ENCODE measurements at regions not wholly inside any gene's neighbourhood (a gene's known extent, or its start where the extent isn't known, plus 50 kb on each side); places are given as distances from the start of the nearest gene placed in this dataset.

DNA sequence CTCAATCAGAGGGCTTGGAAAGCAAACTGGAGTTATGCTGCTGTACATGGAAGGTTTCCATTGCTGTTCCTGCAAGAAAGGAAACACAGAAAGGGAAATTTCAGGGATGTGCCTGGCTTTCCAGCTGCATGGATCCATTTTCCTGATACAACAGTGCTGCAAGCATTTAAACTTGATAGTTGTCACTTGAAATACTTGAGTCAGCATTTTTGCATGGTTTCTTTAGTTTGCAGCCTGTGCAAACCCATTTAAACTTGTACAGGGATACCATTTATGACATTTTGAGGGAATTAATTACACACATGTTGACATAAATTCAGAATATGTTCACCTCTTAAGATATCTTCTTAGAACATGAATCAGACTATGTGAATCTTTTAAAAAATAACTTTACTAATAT, 131.1 kb upstream of the RASGEF1B start:
- Histone ChIP-seq H3K27me3 (no peaks in the 10 kb centered on the region), H3K27ac (no peak overlapping the region), H3K9me3 (no peaks in the 10 kb centered on the region), H3K4me1 (no peaks in the 10 kb centered on the region), H3K4me3 (no peak overlapping the region), H3K36me3 (no peaks in the 10 kb centered on the region)
- TF ChIP-seq POLR2A (IDR thresholded peaks at IDR 0.05): no peak
- TF ChIP-seq, protein P1, sequence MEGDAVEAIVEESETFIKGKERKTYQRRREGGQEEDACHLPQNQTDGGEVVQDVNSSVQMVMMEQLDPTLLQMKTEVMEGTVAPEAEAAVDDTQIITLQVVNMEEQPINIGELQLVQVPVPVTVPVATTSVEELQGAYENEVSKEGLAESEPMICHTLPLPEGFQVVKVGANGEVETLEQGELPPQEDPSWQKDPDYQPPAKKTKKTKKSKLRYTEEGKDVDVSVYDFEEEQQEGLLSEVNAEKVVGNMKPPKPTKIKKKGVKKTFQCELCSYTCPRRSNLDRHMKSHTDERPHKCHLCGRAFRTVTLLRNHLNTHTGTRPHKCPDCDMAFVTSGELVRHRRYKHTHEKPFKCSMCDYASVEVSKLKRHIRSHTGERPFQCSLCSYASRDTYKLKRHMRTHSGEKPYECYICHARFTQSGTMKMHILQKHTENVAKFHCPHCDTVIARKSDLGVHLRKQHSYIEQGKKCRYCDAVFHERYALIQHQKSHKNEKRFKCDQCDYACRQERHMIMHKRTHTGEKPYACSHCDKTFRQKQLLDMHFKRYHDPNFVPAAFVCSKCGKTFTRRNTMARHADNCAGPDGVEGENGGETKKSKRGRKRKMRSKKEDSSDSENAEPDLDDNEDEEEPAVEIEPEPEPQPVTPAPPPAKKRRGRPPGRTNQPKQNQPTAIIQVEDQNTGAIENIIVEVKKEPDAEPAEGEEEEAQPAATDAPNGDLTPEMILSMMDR (IDR thresholded peaks at IDR 0.05): no peak
- intact Hi-C loops (cut with DNase I; ENCODE audit: low total_unique reads): no loop called here
- no peak for DNase-seq

DNA sequence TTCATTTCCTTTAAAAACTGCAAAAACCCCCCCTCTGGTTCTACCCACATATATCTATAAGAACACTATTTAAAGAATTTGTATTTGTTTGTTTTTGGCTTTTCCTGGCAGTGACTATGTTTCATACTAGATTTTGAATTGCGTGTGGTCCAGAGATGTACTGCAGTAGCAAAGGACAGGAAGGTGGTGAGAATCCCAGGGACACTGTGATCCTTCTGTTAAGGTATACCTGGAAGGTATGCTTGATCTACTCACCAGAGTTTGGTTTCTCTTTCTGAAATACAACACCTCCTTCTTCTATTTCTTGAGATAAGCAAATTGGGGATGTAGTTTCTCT, 129.6 kb upstream of the RASGEF1B start:
- no peaks in the 10 kb centered on the region for H3K9me3 ChIP-seq
- H3K4me3 ChIP-seq: no peak overlapping the region
- no peaks in the 10 kb centered on the region for H3K27me3 ChIP-seq
- no peak for DNase-seq
- H3K27ac ChIP-seq: peak overlapping the region in 1 of 2 donors; percentile 30
- H3K36me3 ChIP-seq: no peaks in the 10 kb centered on the region
- intact Hi-C loops (cut with DNase I; ENCODE audit: low total_unique reads): no loop called here
- TF ChIP-seq, protein P1 (IDR thresholded peaks at IDR 0.05): no peak
- TF ChIP-seq POLR2A (IDR thresholded peaks at IDR 0.05): no peak
- no peaks in the 10 kb centered on the region for H3K4me1 ChIP-seq

DNA sequence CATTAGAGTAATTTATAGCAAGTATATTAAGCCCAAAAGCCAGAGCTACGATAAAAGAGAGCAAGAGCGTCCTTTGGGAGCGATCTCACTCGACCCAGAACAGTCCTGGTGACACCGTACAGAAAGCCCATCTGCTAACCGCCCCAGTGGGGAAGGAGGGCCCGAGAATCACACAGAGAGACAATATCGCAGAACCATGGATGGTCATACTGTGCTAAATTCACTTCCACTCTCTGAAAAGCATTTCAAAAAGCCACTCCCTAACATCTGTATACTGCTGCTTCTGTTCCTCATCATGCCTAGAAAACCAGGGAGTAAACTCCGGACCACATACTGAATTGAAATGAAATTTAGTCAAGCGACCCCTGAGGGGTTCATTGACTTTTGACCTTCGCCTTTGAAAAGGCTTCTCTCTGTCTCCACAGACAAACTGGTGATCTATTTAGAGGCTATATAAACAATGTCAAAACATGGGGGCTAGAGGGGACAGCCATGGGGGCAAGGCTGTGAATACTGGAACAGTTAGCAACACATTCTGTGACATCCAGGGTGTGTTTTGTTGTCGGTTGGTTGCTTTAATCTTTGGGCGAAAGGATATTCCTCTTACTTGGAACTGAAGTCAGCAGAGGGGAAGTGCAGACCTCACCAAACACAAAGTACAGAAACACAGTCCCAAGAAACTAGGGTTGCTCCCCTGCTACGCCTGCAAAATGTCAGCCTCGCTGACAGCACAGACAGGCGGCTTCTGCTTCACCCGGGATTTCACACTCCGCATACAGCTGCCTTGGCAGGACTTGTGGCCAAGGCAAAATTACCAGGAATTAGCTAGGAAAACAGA, 129.0 kb upstream of the RASGEF1B start:
- H3K9me3 ChIP-seq: no peaks in the 10 kb centered on the region

DNA sequence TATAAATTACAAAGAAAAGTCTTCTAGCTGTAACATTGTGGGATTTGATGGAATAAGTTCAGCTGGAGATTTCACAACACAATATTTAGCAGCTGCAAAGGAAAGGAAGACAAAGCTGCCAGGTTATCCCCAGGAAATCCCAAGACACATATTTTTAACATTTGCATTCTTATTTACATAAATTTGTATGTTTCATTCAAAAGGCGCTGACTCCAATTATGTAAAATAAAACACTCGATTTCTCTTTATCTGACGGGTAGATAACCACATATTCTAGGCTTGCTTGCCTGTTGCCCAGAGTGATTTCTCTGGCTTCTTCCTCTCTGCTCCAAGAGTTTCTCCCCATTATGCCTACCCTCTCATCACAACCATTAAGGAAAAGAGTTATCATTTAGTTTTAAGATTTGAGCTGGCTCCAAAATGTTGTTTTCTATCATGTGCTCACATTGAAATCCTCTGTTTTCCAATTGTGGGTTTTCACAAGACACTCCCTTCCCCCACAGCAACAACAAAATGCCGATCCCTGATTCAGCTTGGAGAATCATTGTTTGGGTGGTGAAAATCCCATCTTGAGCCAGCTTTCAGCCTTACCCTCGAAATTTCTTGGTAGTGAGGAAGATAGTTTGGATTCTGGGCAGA, 128.2 kb upstream of the RASGEF1B start:
- H3K27me3 ChIP-seq: no peaks in the 10 kb centered on the region
- TF ChIP-seq POLR2A (IDR thresholded peaks at IDR 0.05): no peak
- TF ChIP-seq, protein P1 (IDR thresholded peaks at IDR 0.05): no peak
- intact Hi-C loops (cut with DNase I; ENCODE audit: low total_unique reads): no loop called here
- no peaks in the 10 kb centered on the region for H3K36me3 ChIP-seq
- H3K4me1 ChIP-seq: no peaks in the 10 kb centered on the region
- DNase-seq: no peak
- H3K9me3 ChIP-seq: no peaks in the 10 kb centered on the region
- H3K4me3 ChIP-seq: no peak overlapping the region
- peak overlapping the region in 1 of 2 donors; percentile 36 for H3K27ac ChIP-seq

More for the DNA sequence above, 129.0 kb upstream of the RASGEF1B start:
- H3K4me3 ChIP-seq: no peak overlapping the region
- DNase-seq: peak; percentile 20 to 62
- H3K27me3 ChIP-seq: no peaks in the 10 kb centered on the region
- H3K27ac ChIP-seq: peak overlapping the region in 1 of 2 donors; percentile 36
- no peaks in the 10 kb centered on the region for H3K4me1 ChIP-seq
- intact Hi-C loops (cut with DNase I; ENCODE audit: low total_unique reads): no loop called here
- TF ChIP-seq, protein P1 (IDR thresholded peaks at IDR 0.05): no peak
- TF ChIP-seq POLR2A (IDR thresholded peaks at IDR 0.05): no peak
- no peaks in the 10 kb centered on the region for H3K36me3 ChIP-seq
